Duodenal mucosa (tissue), 2 donors: ENCODE measurements at regions not wholly inside any gene's neighbourhood (a gene's known extent, or its start where the extent isn't known, plus 50 kb on each side); places are given as distances from the start of the nearest gene placed in this dataset.
"Not testable (repeated sequence)": the region's sequence is repeated elsewhere in the genome, so short reads cannot be mapped to it uniquely, and the experiment has no call there.

Experiments used
- H3K27ac ChIP-seq: one replicate; pipeline ENCODE4 v1.7.0; 2013; ENCODE audit warnings: low read depth, low read length
- H3K27me3 ChIP-seq, 2 donors: one replicate each; pipeline ENCODE4 v1.7.0; 2013; ENCODE audit warnings: low read length in 2 of 2, control low read depth in 1 of 2; ENCODE audit not compliant: insufficient read depth in 2 of 2, control insufficient read depth in 1 of 2
- H3K36me3 ChIP-seq, 2 donors: one replicate each; pipeline ENCODE4 v1.7.0; 2013; ENCODE audit warnings: low read length in 2 of 2, control low read depth in 1 of 2; ENCODE audit not compliant: insufficient read depth in 2 of 2, control insufficient read depth in 1 of 2
- H3K4me1 ChIP-seq, 2 donors: one replicate each; pipeline ENCODE4 v1.7.0; 2013; ENCODE audit warnings: low read length in 2 of 2, control low read depth in 1 of 2; ENCODE audit not compliant: insufficient read depth in 2 of 2, control insufficient read depth in 1 of 2
- H3K4me3 ChIP-seq, 2 donors: one replicate each; pipeline ENCODE4 v1.7.0; 2013; ENCODE audit warnings: low read length in 2 of 2, low read depth in 1 of 2
- H3K9ac ChIP-seq, 2 donors: one replicate each; pipeline ENCODE4 v1.7.0; 2013; ENCODE audit warnings: low read length in 2 of 2, low read depth in 1 of 2
- H3K9me3 ChIP-seq, 2 donors: one replicate each; pipeline ENCODE4 v1.7.0; 2013; ENCODE audit warnings: low read length in 2 of 2, control low read depth in 1 of 2; ENCODE audit not compliant: control insufficient read depth in 1 of 2

DNA sequence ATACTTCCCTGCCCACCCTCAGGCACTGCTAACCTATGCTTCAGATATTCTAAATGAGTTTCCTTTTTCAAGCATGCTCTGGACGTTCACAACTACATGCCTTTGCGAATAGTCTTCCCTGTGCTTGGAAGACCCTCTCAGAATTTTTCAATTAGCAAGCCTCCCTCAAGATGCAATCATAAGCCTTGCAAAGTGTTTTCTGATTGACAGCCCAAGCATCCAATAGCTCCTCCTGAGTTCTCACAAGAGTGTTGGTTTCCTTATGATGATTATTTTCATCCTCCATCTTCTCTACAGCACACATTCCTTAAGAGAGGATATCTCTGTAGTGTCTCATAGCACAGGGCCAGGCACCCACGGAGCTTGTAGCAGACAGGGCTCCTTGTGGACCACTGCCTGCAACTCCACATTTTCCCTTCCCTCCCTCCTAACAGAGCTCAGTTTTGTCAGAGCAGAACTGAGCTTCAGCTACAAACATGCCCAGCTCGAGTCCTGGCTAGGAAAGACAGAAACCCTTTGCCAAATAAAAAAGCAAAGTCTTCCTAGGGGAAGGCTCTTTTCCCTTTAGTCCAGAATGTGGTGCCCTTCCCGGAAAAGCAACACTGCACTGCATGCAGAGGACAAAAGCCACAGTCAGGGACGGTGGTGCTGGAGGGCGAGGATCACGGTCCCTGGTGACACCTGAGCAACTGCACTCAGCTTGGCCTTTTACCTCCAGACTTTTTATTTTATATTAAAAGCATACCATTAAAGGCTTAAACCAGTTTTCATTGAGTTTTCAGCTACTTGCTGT, 819.8 kb upstream of the ID2 start:
- no peaks in the 10 kb centered on the region for H3K4me1 ChIP-seq
- H3K27ac ChIP-seq, result no peak overlapping the region
- H3K4me3 ChIP-seq, result no peak overlapping the region
- no peaks in the 10 kb centered on the region for H3K36me3 ChIP-seq
- no peaks in the 10 kb centered on the region for H3K27me3 ChIP-seq
- no peaks in the 10 kb centered on the region for H3K9me3 ChIP-seq
- H3K9ac ChIP-seq, result no peak overlapping the region

DNA sequence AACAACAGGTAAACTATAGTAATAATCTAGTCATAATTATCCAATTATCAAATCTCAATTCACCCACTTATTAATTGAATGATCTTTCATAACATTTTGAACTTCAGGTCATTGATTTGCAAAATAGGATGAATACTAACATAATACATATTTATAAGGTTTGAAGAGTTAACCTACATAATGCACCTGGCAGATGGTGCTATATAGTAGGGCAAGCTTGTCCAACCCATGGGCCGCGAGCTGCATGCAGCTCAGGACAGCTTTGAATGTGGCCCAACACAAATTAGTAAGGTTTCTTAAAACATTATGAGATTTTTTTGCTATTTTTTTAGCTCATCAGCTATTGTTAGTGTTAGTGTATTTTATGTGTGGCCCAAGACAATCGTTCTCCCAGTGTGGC, 815.8 kb upstream of the ID2 start:
- Histone ChIP-seq H3K27ac (no peak overlapping the region), H3K27me3 (no peaks in the 10 kb centered on the region), H3K9me3 (no peaks in the 10 kb centered on the region), H3K9ac (no peak overlapping the region), H3K4me1 (no peaks in the 10 kb centered on the region), H3K36me3 (no peaks in the 10 kb centered on the region), H3K4me3 (no peak overlapping the region)

DNA sequence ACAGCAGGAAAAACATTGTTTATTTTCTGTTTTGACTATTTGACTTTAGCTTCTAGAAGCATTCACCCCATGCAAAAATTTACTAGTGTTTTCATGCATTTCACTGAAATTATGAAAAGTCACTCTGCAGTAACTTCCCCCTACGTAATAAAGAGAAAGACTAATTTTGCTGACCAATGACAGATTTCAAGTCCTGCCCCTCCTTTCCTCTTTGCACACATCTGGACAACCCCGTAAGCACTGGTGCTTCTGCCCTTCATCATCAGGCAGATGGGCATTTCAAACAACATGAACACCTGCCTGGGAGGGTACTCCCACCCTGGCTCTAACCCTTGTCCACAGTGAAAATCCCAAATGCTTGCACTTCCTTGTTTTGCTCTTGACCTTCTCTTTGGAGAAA, 815.0 kb upstream of the ID2 start:
- Histone ChIP-seq H3K4me3 (no peak overlapping the region), H3K27ac (no peak overlapping the region), H3K4me1 (no peaks in the 10 kb centered on the region), H3K9ac (no peak overlapping the region), H3K9me3 (no peaks in the 10 kb centered on the region), H3K27me3 (no peaks in the 10 kb centered on the region), H3K36me3 (no peaks in the 10 kb centered on the region)

DNA sequence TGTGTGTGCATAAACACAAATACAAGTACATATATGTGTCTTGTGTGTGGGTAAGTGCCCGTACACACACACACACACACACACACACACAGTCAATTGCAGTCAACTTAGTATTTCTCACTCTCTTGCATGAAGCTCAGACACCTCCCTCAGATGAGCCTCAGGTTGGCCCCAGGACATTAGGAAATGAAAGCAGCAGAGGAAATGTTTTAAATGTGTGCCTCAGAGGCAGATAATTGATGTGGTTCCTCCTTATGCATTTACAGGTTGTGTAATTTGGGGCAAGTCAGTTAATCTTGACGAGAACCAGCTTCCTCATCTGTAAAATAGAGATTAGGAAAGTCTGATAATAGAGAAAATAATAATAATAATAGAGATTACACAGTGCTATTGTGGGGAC, 814.0 kb upstream of the ID2 start:
- Histone ChIP-seq H3K36me3 (no peaks in the 10 kb centered on the region), H3K27ac (no peak overlapping the region), H3K27me3 (no peaks in the 10 kb centered on the region), H3K4me1 (no peaks in the 10 kb centered on the region), H3K9ac (no peak overlapping the region), H3K9me3 (no peaks in the 10 kb centered on the region), H3K4me3 (no peak overlapping the region)

DNA sequence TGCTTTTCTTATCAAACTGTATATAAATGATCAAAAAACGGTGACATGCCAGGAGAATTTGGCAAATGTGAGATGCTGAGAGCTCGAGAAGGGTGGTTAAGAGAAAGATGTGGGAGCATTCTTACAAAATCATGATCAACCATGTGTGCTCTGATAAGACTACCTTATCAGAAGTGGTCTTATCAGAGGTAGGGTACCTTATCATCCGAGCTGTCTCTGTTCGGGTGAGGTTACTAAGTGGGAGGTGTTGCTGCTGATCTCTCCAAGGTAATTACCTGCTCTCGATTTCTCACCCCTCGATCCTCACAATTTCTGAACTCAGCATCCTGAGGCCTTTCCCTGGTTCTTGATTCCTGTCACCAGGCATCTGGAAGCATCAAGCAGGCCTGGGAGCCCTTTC, 813.0 kb upstream of the ID2 start:
- Histone ChIP-seq H3K9me3 (no peaks in the 10 kb centered on the region), H3K4me3 (no peak overlapping the region), H3K27me3 (no peaks in the 10 kb centered on the region), H3K9ac (no peak overlapping the region), H3K36me3 (no peaks in the 10 kb centered on the region), H3K27ac (no peak overlapping the region), H3K4me1 (no peaks in the 10 kb centered on the region)

DNA sequence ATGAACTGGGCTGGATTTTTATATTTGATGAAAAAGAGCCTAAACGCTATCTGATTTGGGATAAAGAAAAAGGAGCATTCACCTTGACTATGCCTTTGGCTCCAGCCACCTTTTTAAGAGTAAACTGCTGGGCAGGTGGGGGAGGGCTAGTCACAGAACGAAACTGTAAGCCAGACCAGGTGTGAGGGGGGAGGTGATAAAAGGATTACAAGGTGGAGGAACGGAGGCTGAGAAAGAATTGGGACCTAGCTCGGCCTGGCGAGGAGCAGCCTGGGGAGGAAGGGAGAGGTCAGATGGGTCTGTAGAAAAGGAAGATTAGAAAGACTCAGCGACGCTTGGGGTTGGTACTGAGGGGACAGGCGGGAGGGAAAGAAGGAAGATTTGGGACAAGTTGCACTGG, 805.4 kb upstream of the ID2 start:
- H3K9me3 ChIP-seq, H3K4me3 ChIP-seq, H3K36me3 ChIP-seq, H3K27me3 ChIP-seq, H3K4me1 ChIP-seq, H3K9ac ChIP-seq, H3K27ac ChIP-seq: not testable (repeated sequence)

DNA sequence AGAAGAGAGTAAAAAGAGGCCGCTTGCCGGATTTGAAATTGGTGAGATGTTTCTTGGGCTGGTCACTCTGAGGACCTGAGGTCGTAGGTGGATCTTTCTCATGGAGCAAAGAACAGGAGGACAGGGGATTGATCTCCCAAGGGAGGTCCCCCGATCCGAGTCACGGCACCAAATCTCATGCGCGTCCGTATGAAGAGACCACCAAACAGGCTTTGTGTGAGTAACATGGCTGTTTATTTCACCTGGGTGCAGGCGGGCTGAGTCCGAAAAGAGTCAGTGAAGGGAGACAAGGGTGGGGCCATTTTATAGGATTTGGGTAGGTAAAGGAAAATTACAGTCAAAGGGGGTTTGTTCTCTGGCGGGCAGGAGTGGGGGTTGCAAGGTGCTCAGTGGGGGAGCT, 803.6 kb upstream of the ID2 start:
- not testable (repeated sequence) for H3K27me3 ChIP-seq, H3K9ac ChIP-seq, H3K27ac ChIP-seq, H3K9me3 ChIP-seq, H3K4me1 ChIP-seq, H3K4me3 ChIP-seq, H3K36me3 ChIP-seq

DNA sequence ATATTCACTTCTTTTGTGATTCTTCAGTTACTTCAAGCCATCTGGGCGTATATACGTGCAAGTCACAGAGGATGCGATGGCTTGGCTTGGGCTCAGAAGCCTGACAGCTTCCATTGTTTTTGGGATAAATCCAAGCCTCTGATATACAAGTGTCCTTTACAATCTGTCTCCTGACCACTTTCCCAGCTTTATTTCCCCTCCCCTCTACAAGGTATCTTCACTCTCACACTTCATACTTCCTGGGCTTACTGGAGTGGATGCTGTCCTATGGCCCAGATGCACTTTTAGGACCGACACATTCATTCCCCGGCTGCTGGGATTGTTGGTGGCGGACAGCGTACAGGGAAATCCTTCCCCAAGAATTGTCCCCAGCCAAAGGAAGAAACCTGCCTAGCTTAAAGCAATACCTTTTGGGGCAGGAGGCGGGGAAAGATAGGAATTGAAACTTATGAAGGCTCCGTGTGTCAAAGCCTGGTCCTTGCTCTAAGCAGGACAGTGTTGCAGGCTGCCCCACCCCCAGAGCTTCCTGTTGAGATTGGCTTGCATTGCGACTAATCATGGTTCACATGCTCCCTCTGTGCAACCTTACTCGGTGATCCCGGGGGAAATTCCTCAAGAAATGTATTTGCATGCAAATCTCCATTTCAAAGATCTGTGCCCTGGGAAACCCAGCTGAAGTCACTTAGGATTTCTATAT, 802.9 kb upstream of the ID2 start:
- Histone ChIP-seq H3K36me3 (no peaks in the 10 kb centered on the region), H3K27me3 (no peaks in the 10 kb centered on the region), H3K9me3 (no peaks in the 10 kb centered on the region), H3K9ac (no peak overlapping the region), H3K4me1 (no peaks in the 10 kb centered on the region), H3K4me3 (no peak overlapping the region), H3K27ac (no peak overlapping the region)

DNA sequence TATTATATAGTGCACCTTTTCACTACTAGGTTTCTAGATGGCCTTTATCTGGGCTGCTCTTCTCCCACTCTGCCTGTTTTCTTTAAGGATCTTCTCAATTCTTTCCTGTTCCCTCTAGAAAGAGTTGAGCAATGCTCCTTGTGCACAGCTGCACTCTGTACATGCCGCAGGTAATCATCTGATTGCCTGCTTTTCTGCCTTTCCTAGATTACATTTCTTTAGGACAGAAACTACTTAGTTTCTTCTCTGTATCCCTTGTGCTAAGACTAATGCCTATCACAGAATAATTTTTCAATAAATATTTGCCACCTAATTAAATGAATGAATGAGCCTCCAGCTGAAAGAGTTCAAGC, 802.4 kb upstream of the ID2 start:
- Histone ChIP-seq H3K36me3 (no peaks in the 10 kb centered on the region), H3K27ac (no peak overlapping the region), H3K4me1 (no peaks in the 10 kb centered on the region), H3K9me3 (no peaks in the 10 kb centered on the region), H3K9ac (no peak overlapping the region), H3K27me3 (no peaks in the 10 kb centered on the region), H3K4me3 (no peak overlapping the region)

DNA sequence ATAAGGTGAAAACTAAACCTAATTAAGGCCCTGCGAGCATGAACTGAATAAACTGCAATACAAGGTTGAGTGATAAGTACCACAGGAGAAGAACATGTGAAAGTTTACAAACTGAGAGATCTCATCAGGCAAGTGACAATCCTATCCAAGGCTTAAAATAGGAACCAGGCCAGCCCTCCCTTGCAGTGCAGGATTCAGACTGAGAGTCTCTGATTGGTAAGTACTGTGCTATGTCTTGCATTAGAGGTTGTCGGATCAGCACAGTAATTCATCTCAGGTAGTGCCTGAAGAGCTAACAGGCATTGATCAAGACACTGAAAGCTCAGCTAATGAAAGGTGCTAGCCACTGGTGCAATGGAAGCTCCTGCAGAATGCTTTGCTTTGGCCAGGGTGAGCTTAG, 801.7 kb upstream of the ID2 start:
- Histone ChIP-seq H3K27me3 (no peaks in the 10 kb centered on the region), H3K9ac (no peak overlapping the region), H3K4me3 (no peak overlapping the region), H3K4me1 (no peaks in the 10 kb centered on the region), H3K9me3 (no peaks in the 10 kb centered on the region), H3K27ac (no peak overlapping the region), H3K36me3 (no peaks in the 10 kb centered on the region)
